Prostate gland (tissue), 2 donors: ENCODE measurements at regions not wholly inside any gene's neighbourhood (a gene's known extent, or its start where the extent isn't known, plus 50 kb on each side); places are given as distances from the start of the nearest gene placed in this dataset.
"Not testable (repeated sequence)": the region's sequence is repeated elsewhere in the genome, so short reads cannot be mapped to it uniquely, and the experiment has no call there.

Source experiments
- CTCF ChIP-seq, 4 experiments: fragments of 200-600 bp in 2 of 4; fragments of 450-650 bp in 2 of 4; sonication (generic) in 2 of 4; IDR thresholded peaks; 1 replicate in 3 of 4; 2 replicates in 1 of 4; pipeline ENCODE4 v1.5.1; 2016 to 2019; ENCODE audit warnings: antibody characterized with exemption in 4 of 4, mild to moderate bottlenecking in 2 of 4, moderate library complexity in 2 of 4
- POLR2A ChIP-seq: fragments of 450-650 bp; IDR thresholded peaks from one replicate; pipeline ENCODE4 v1.6.1; 2016; ENCODE audit warnings: antibody characterized with exemption, mild to moderate bottlenecking

GRCh38 chr11:45738194-45738593 lies 66.8 kb upstream of the SLC35C1 start:
- not testable (repeated sequence) for TF ChIP-seq POLR2A; CTCF (IDR thresholded peaks at IDR 0.05)
